PC-9 (cell line): ENCODE measurements at regions not wholly inside any gene's neighbourhood (a gene's known extent, or its start where the extent isn't known, plus 50 kb on each side); places are given as distances from the start of the nearest gene placed in this dataset.

Experiments used
- EZH2 ChIP-seq: fragments of 200-600 bp; sonication (generic); IDR thresholded peaks from 2 replicates; pipeline ENCODE4 v1.8.0; 2017; ENCODE audit warnings: antibody characterized with exemption, low read depth
- TF ChIP-seq, protein P1 (sequence below): fragments of 200-600 bp; sonication (generic); conservative IDR thresholded peaks from 2 replicates; pipeline ENCODE4 v1.6.1; 2017; ENCODE audit warnings: mixed run types, antibody characterized with exemption, mild to moderate bottlenecking, moderate library complexity

DNA sequence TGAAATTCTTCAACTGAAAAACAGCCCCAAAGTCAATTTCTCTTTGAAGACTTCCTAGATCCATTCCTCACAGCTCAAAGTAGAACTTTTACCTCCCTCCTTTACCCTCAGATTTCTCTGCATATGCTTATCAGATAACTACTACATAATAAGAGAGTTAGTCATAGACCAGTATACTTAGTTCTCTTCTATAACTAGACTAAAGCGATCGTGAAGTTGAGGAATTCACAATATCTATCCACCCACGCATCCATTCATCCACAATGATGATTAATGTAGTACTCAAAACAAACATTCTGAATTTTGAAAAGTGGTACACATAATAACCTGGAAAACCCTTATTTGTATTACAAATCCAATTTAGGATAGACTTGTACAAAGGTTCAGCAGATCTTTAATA is 800.9 kb upstream of the TENM4 start:
- TF ChIP-seq, protein P1, sequence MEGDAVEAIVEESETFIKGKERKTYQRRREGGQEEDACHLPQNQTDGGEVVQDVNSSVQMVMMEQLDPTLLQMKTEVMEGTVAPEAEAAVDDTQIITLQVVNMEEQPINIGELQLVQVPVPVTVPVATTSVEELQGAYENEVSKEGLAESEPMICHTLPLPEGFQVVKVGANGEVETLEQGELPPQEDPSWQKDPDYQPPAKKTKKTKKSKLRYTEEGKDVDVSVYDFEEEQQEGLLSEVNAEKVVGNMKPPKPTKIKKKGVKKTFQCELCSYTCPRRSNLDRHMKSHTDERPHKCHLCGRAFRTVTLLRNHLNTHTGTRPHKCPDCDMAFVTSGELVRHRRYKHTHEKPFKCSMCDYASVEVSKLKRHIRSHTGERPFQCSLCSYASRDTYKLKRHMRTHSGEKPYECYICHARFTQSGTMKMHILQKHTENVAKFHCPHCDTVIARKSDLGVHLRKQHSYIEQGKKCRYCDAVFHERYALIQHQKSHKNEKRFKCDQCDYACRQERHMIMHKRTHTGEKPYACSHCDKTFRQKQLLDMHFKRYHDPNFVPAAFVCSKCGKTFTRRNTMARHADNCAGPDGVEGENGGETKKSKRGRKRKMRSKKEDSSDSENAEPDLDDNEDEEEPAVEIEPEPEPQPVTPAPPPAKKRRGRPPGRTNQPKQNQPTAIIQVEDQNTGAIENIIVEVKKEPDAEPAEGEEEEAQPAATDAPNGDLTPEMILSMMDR, result no peak
- TF ChIP-seq EZH2, result no peak
